Sigmoid colon (tissue), 4 donors: ENCODE measurements at regions not wholly inside any gene's neighbourhood (a gene's known extent, or its start where the extent isn't known, plus 50 kb on each side); places are given as distances from the start of the nearest gene placed in this dataset.

Source experiments
- CTCF ChIP-seq, 4 experiments: fragments of 450-650 bp in 3 of 4; fragments of 200-600 bp in 1 of 4; IDR thresholded peaks; one replicate each; pipeline ENCODE4 v1.5.1; 2016 to 2019; ENCODE audit warnings: antibody characterized with exemption in 4 of 4, mild to moderate bottlenecking in 3 of 4, moderate library complexity in 2 of 4
- EP300 ChIP-seq, 4 donors: sonication (generic); formaldehyde crosslinking; IDR thresholded peaks; one replicate each; pipeline ENCODE4 v1.6.1; 2017; ENCODE audit warnings: antibody characterized with exemption in 4 of 4
- POLR2A ChIP-seq, 2 donors: fragments of 450-650 bp; IDR thresholded peaks; one replicate each; pipeline ENCODE4 v1.6.1; 2016; ENCODE audit warnings: antibody characterized with exemption in 2 of 2, mild to moderate bottlenecking in 2 of 2, moderate library complexity in 2 of 2
- POLR2AphosphoS5 ChIP-seq, 4 donors: sonication (generic); formaldehyde crosslinking; IDR thresholded peaks; one replicate each; pipeline ENCODE4 v1.6.1; 2017; ENCODE audit warnings: antibody characterized with exemption in 4 of 4

GRCh38 chr16:88298181-88298832 lies 84.5 kb upstream of the ZNF469 start:
- TF ChIP-seq CTCF (IDR thresholded peaks at IDR 0.05), result no peak
- TF ChIP-seq POLR2AphosphoS5 (IDR thresholded peaks at IDR 0.05), result no peak
- TF ChIP-seq POLR2A (IDR thresholded peaks at IDR 0.05), result no peak
- no peak for TF ChIP-seq EP300 (IDR thresholded peaks at IDR 0.05)
